Lower leg skin (tissue), 3 donors: ENCODE measurements at regions not wholly inside any gene's neighbourhood (a gene's known extent, or its start where the extent isn't known, plus 50 kb on each side); places are given as distances from the start of the nearest gene placed in this dataset.

ENCODE experiments used
- POLR2A ChIP-seq, 2 donors: fragments of 450-650 bp; IDR thresholded peaks; one replicate each; pipeline ENCODE4 v1.6.1; 2016 to 2017; ENCODE audit warnings: antibody characterized with exemption in 2 of 2, mild to moderate bottlenecking in 1 of 2, moderate library complexity in 1 of 2
- TF ChIP-seq, protein P1 (sequence below), 3 donors: fragments of 450-650 bp; IDR thresholded peaks; one replicate each; pipeline ENCODE4 v1.5.1; 2016; ENCODE audit warnings: antibody characterized with exemption in 3 of 3, mild to moderate bottlenecking in 3 of 3, moderate library complexity in 2 of 3

DNA sequence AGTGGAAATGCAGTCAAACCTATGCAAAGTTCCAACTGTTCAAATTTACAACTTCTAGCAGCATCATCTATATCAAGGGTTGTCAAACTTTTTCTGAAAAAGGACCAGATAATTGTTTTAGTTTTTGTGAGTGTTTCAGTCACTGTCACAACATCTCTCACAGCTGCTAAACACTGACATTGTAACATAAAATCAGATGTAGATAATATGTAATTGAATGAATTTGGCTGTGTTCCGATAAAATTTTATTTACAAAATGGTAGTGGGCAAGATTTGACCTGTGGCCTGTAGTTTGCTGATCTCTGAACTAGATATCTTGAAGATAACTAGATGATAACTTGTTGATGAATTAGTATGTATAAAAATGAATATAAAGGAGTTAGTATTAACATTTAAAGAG lies 1679.1 kb upstream of the PCDH20 start:
- TF ChIP-seq, protein P1, sequence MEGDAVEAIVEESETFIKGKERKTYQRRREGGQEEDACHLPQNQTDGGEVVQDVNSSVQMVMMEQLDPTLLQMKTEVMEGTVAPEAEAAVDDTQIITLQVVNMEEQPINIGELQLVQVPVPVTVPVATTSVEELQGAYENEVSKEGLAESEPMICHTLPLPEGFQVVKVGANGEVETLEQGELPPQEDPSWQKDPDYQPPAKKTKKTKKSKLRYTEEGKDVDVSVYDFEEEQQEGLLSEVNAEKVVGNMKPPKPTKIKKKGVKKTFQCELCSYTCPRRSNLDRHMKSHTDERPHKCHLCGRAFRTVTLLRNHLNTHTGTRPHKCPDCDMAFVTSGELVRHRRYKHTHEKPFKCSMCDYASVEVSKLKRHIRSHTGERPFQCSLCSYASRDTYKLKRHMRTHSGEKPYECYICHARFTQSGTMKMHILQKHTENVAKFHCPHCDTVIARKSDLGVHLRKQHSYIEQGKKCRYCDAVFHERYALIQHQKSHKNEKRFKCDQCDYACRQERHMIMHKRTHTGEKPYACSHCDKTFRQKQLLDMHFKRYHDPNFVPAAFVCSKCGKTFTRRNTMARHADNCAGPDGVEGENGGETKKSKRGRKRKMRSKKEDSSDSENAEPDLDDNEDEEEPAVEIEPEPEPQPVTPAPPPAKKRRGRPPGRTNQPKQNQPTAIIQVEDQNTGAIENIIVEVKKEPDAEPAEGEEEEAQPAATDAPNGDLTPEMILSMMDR (IDR thresholded peaks at IDR 0.05), result no peak
- TF ChIP-seq POLR2A (IDR thresholded peaks at IDR 0.05), result no peak
